Ascending aorta (tissue), 2 donors: ENCODE measurements at regions not wholly inside any gene's neighbourhood (a gene's known extent, or its start where the extent isn't known, plus 50 kb on each side); places are given as distances from the start of the nearest gene placed in this dataset.
"Not testable (repeated sequence)": the region's sequence is repeated elsewhere in the genome, so short reads cannot be mapped to it uniquely, and the experiment has no call there.

Experiments used
- DNase-seq, 2 donors: peaks; one replicate each; pipeline ENCODE4 v3.0.0-alpha.2; 2019; ENCODE audit warnings: low spot score in 2 of 2
- H3K27ac ChIP-seq, 2 donors: fragments of 200-600 bp; sonication (generic); one replicate each; pipeline ENCODE4 v1.5.1; 2016 to 2017; ENCODE audit warnings: mild to moderate bottlenecking in 1 of 2
- H3K27me3 ChIP-seq: fragments of 200-600 bp; sonication (generic); one replicate; pipeline ENCODE4 v1.5.1; 2017
- H3K36me3 ChIP-seq, 2 donors: fragments of 200-600 bp; sonication (generic); one replicate each; pipeline ENCODE4 v1.5.1; 2016
- H3K4me1 ChIP-seq, 2 donors: fragments of 200-600 bp; sonication (generic); one replicate each; pipeline ENCODE4 v1.5.1; 2016 to 2017; ENCODE audit warnings: mild to moderate bottlenecking in 1 of 2
- H3K4me3 ChIP-seq, 2 donors: fragments of 200-600 bp; sonication (generic); one replicate each; pipeline ENCODE4 v1.5.1; 2016 to 2017; ENCODE audit warnings: mild to moderate bottlenecking in 1 of 2
- H3K9me3 ChIP-seq, 2 donors: fragments of 200-600 bp; sonication (generic); one replicate each; pipeline ENCODE4 v1.5.1; 2016
- intact Hi-C: fragments of 100-400 bp; cut with DNase I; formaldehyde crosslinking; loops from one replicate; pipeline ENCODE4 v1.15.1; 2023
- TF ChIP-seq, protein P1 (sequence below), 3 experiments: fragments of 200-600 bp in 2 of 3; fragments of 450-650 bp in 1 of 3; sonication (generic) in 2 of 3; IDR thresholded peaks; one replicate each; pipeline ENCODE4 v1.5.1; 2016 to 2019; ENCODE audit warnings: antibody characterized with exemption in 3 of 3, mild to moderate bottlenecking in 1 of 3, moderate library complexity in 1 of 3

DNA sequence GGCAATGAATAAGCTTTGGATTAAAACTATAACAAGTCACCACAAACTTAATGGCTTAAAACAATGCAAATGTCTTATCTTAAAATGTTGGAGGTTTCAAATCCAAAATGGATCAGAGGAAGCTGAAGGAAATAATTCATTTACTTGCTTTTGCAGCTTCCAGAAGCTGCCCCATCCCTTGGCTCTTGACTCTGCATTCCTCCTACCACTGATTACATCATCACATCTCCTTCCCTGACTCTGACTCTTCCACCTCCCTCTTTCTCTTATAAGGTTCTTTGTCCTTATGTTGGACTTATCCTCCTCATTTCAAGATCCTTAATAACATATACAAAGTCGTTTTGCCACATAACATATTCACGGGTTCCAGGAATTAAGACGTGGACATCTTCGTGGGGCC, 982.8 kb upstream of the ROBO1 start:
- no peak overlapping the region for H3K27ac ChIP-seq
- no peaks in the 10 kb centered on the region for H3K4me1 ChIP-seq

DNA sequence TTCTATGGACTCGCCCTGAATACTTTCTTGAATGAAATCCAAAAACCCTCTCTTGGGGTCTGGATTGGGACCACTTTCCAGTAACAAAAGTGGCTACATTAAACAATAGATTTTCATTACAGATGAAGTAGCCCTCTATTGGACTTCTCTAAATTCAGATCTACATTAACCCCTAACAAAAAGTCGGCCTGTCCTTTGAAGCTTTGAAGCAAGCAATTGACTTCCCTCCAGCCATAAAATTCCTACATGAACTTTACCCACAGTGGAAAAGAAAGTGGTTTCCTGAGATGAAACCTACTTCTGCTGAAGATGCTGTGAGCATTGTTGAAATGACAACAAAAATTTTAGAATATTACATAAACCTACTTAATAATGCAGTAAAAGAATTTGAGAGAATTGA, 967.1 kb upstream of the ROBO1 start:
- intact Hi-C loops, result no loop called here

More for the DNA sequence above, 982.8 kb upstream of the ROBO1 start:
- intact Hi-C loops, result no loop called here
- Histone ChIP-seq H3K9me3 (no peaks in the 10 kb centered on the region), H3K4me3 (no peak overlapping the region), H3K27me3 (no peaks in the 10 kb centered on the region), H3K36me3 (no peaks in the 10 kb centered on the region)
- TF ChIP-seq, protein P1, sequence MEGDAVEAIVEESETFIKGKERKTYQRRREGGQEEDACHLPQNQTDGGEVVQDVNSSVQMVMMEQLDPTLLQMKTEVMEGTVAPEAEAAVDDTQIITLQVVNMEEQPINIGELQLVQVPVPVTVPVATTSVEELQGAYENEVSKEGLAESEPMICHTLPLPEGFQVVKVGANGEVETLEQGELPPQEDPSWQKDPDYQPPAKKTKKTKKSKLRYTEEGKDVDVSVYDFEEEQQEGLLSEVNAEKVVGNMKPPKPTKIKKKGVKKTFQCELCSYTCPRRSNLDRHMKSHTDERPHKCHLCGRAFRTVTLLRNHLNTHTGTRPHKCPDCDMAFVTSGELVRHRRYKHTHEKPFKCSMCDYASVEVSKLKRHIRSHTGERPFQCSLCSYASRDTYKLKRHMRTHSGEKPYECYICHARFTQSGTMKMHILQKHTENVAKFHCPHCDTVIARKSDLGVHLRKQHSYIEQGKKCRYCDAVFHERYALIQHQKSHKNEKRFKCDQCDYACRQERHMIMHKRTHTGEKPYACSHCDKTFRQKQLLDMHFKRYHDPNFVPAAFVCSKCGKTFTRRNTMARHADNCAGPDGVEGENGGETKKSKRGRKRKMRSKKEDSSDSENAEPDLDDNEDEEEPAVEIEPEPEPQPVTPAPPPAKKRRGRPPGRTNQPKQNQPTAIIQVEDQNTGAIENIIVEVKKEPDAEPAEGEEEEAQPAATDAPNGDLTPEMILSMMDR (IDR thresholded peaks at IDR 0.05), result no peak
- no peak for DNase-seq

DNA sequence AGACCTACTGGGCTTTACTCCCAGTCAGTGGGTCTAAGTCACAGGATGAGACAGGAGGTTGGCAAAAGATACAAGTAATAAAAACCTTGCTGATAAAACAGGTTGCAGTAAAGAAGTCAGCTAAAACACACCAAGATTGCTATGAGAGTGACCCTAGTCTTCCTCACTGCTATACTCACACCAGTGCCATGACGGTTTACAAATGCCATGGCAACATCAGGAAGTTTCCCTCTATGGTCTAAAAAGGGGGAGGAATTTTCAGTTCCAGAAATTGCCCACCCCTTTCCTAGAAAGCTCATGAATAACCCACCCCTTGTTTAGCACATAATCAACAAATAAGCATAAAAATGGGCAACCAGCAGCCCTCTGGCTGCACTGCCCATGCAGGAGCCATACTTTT, 966.7 kb upstream of the ROBO1 start:
- DNase-seq, result no peak
- Histone ChIP-seq H3K4me3 (no peak overlapping the region), H3K9me3 (no peaks in the 10 kb centered on the region), H3K27ac (no peak overlapping the region), H3K36me3 (no peaks in the 10 kb centered on the region), H3K4me1 (no peaks in the 10 kb centered on the region), H3K27me3 (no peaks in the 10 kb centered on the region)
- TF ChIP-seq, protein P1 (IDR thresholded peaks at IDR 0.05), result no peak
- intact Hi-C loops, result no loop called here

More for the DNA sequence above, 967.1 kb upstream of the ROBO1 start:
- Histone ChIP-seq H3K4me3 (no peak overlapping the region), H3K4me1 (no peaks in the 10 kb centered on the region), H3K27me3 (no peaks in the 10 kb centered on the region), H3K27ac (no peak overlapping the region), H3K36me3 (no peaks in the 10 kb centered on the region), H3K9me3 (no peaks in the 10 kb centered on the region)
- no peak for DNase-seq
- TF ChIP-seq, protein P1 (IDR thresholded peaks at IDR 0.05), result no peak

DNA sequence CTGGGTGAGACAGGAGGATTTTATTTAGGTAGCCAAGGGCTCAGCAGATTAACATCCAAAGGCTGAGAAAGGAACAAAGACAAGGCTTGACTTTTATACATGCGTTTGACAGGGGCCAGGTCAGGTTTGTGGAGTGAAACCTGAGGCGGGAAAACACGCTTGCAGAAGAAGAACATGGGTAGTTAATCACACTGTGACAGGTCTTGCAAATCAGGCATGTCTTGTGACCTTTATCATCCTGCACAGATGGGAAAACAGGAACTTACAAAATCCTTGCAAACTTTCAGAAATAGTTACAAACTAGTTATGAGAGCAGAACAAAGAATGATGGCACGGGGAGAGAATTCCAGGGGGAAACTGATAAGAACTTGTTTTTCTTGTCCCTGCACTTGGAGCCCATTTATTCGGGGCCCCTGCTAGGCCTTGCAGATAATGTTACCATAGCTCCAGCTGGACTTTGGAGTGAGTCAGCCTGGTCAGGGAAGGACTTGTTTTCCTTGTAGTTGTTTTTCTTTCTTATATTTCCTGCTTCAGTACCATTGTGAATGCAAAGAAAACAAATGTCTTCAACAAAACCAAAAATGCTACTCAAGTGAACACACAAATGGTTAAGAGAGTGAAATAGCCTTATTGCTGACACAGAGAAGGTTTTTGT, 965.9 kb upstream of the ROBO1 start:
- Histone ChIP-seq H3K4me1 (no peaks in the 10 kb centered on the region), H3K9me3 (no peaks in the 10 kb centered on the region), H3K27ac (no peak overlapping the region), H3K36me3 (no peaks in the 10 kb centered on the region), H3K4me3 (no peak overlapping the region), H3K27me3 (no peaks in the 10 kb centered on the region)
- DNase-seq, result no peak
- intact Hi-C loops, result no loop called here
- TF ChIP-seq, protein P1 (IDR thresholded peaks at IDR 0.05), result no peak

DNA sequence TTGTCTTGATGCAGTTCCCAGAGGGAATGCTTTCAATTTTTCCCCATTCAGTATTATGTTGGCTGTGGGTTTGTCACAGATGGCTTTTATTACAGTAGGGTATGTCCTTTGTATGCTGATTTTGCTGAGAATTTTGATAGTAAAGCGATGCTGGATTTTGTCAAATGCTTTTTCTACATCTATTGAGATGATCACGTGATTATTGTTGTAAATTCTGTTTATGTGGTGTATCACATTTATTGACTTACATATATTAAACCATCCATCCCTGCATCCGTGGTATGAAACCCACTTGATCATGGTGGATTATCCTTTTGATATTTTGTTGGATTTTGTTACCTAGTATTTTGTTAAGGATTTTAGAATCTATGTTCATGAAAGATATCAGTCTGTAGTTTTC, 959.8 kb upstream of the ROBO1 start:
- H3K27me3 ChIP-seq, H3K4me3 ChIP-seq, H3K36me3 ChIP-seq, H3K9me3 ChIP-seq, H3K4me1 ChIP-seq, intact Hi-C loops, DNase-seq, H3K27ac ChIP-seq: not testable (repeated sequence)

DNA sequence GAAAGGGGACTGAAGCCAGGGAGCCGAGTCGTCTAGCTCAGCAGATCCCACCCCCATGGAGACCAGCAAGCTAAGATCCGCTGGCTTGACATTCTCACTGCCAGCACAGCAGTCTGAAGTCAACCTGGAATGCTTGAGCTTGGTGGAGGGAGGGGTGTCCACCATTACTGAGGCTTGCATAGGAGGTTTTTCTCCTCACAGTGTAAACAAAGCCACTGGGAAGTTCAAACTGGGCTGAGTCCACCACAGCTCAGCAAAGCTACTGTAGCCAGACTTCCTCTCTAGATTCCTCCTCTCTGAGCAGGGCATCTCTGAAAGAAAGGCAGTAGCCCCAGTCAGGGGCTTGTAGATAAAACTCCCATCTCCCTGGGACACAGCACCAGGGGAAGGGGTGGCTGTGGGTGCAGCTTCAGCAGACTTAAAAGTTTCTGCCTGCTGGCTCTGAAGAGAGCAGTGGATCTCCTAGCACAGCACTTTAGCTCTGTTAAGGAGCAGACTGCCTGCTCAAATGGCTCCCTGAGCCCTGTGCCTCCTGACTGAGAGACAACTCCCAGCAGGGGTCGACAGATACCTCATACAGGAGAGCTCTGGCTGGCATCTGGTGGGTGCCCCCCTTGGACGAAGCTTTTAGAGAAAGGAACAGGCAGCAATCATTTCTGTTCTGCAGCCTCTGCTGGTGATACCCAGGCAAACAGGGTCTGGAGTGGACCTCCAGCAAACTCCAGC, 942.0 kb upstream of the ROBO1 start:
- H3K27me3 ChIP-seq, H3K36me3 ChIP-seq, H3K4me3 ChIP-seq, H3K9me3 ChIP-seq, DNase-seq, H3K27ac ChIP-seq, H3K4me1 ChIP-seq, intact Hi-C loops: not testable (repeated sequence)
